GM12891 (cell line): ENCODE measurements at regions not wholly inside any gene's neighbourhood (a gene's known extent, or its start where the extent isn't known, plus 50 kb on each side); places are given as distances from the start of the nearest gene placed in this dataset.

Experiments used
- PAX5 ChIP-seq: IDR thresholded peaks from 2 replicates; pipeline ENCODE4 v1.6.1; 2011; ENCODE audit warnings: low read length, moderate library complexity, mild to moderate bottlenecking; ENCODE audit not compliant: insufficient read depth, severe bottlenecking
- POLR2A ChIP-seq: IDR thresholded peaks from 2 replicates; pipeline ENCODE4 v1.6.1; 2011; ENCODE audit warnings: low read depth, low read length, control low read depth
- POLR2AphosphoS5 ChIP-seq: IDR thresholded peaks from 2 replicates; pipeline ENCODE4 v1.6.1; 2011; ENCODE audit warnings: low read depth, low read length, control low read depth
- POU2F2 ChIP-seq: IDR thresholded peaks from 2 replicates; pipeline ENCODE4 v1.6.1; 2011; ENCODE audit warnings: low read depth, mild to moderate bottlenecking, control low read depth, low read length, moderate library complexity
- SPI1 ChIP-seq: IDR thresholded peaks from 2 replicates; pipeline ENCODE4 v1.6.1; 2011; ENCODE audit warnings: low read depth, low read length, control low read depth
- TAF1 ChIP-seq: IDR thresholded peaks from 2 replicates; pipeline ENCODE4 v1.6.1; 2011; ENCODE audit warnings: low read depth, low read length, control low read depth

DNA sequence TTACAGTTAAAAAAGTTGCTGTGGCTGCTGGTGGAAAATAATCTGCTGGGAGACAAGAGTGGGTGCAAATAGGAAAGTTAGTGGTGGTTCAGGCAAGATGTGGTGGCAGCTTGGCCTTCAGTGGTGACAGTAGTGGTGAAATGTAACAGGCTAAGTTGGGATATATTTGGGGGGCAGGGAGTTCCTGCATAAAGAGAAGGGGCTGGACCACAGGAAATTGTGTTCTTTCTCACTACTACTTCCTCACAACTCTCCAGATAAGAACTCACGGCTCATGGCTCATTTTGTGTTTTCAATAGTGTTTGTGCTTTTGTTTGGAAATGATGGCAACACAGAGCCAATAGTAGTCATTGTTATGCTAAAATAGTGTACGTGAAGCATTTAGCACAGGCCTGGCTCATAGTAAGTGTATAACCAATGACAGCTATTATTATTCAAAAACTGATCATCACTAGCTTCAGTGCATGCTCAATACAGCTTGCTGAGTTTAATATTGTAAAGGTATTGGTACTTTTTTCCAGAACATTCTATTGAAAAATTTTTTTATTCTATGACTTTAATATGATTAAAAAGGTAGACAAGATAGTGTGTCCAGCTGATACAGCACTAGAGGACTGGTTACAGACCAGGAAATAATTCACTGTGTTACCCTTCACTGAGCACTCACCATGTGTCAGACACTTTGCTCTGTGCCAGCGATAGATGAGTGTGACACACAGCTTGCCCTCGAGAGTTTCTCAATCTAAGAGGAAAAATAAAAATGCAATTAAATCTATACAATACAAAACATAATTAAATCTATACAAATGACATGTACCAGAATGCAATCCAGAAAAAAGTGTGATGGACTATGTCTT is 209.8 kb downstream of the POU4F1 start:
- TF ChIP-seq POLR2A: no peak
- no peak for TF ChIP-seq POLR2AphosphoS5
- TF ChIP-seq TAF1: no peak
- TF ChIP-seq PAX5: no peak
- TF ChIP-seq POU2F2: no peak
- no peak for TF ChIP-seq SPI1
